ENCODE measurements at regions not wholly inside any gene's neighbourhood (a gene's known extent, or its start where the extent isn't known, plus 50 kb on each side); places are given as distances from the start of the nearest gene placed in this dataset.

GRCh38 chr13:74329962-74330361 is 195.8 kb upstream of the KLF12 start:
- Histone ChIP-seq H3K4me1 (no peaks in the 10 kb centered on the region), H3K27me3 (no peaks in the 10 kb centered on the region), H3K36me3 (no peaks in the 10 kb centered on the region), H3K27ac (no peak overlapping the region), H3K9me3 (no peaks in the 10 kb centered on the region), H3K4me3 (replicated peaks in 1 of 3) (no peak overlapping the region)
- no peak for DNase-seq
- intact Hi-C loops (cut with DNase I): no loop called here
- no peak for TF ChIP-seq CTCF (IDR thresholded peaks at IDR 0.05)
- no peak for TF ChIP-seq POLR2A (IDR thresholded peaks at IDR 0.05)
- 78 to 79% methylated on average over 4 of the region's 4 CpGs for WGBS, 2 donors

GRCh38 chr13:74325106-74325505 is 190.9 kb upstream of the KLF12 start:
- intact Hi-C loops (cut with DNase I): no loop called here
- no peak overlapping the region for H3K4me3 ChIP-seq (replicated peaks in 1 of 3)

GRCh38 chr13:74324338-74324737 is 190.1 kb upstream of the KLF12 start:
- H3K27me3 ChIP-seq: no peaks in the 10 kb centered on the region
- H3K27ac ChIP-seq: no peak overlapping the region
- intact Hi-C loops (cut with DNase I): no loop called here
- DNase-seq: no peak
- no peaks in the 10 kb centered on the region for H3K4me1 ChIP-seq
- 63 to 80% methylated on average over 1 of the region's 1 CpG for WGBS, 2 donors
- no peak overlapping the region for H3K4me3 ChIP-seq (replicated peaks in 1 of 3)
- H3K36me3 ChIP-seq: no peaks in the 10 kb centered on the region
- no peaks in the 10 kb centered on the region for H3K9me3 ChIP-seq
- no peak for TF ChIP-seq POLR2A (IDR thresholded peaks at IDR 0.05)
- TF ChIP-seq CTCF (IDR thresholded peaks at IDR 0.05): no peak

More at GRCh38 chr13:74325106-74325505, 190.9 kb upstream of the KLF12 start:
- 13 to 22% methylated on average over 3 of the region's 3 CpGs for WGBS, 2 donors
- TF ChIP-seq POLR2A (IDR thresholded peaks at IDR 0.05) (no peak), CTCF (IDR thresholded peaks at IDR 0.05) (no peak)
- Histone ChIP-seq H3K4me1 (no peaks in the 10 kb centered on the region), H3K27me3 (no peaks in the 10 kb centered on the region), H3K9me3 (no peaks in the 10 kb centered on the region), H3K27ac (no peak overlapping the region), H3K36me3 (no peaks in the 10 kb centered on the region)
- peak; percentile 24 to 25 for DNase-seq

GRCh38 chr13:74322562-74322961 is 188.4 kb upstream of the KLF12 start:
- H3K27me3 ChIP-seq: no peaks in the 10 kb centered on the region
- H3K36me3 ChIP-seq: no peaks in the 10 kb centered on the region
- no peak overlapping the region for H3K27ac ChIP-seq
- H3K4me3 ChIP-seq (replicated peaks in 1 of 3): no peak overlapping the region
- H3K9me3 ChIP-seq: no peaks in the 10 kb centered on the region
- no peaks in the 10 kb centered on the region for H3K4me1 ChIP-seq
- no peak for DNase-seq
- 94 to 97% methylated on average over 2 of the region's 2 CpGs for WGBS, 2 donors
- intact Hi-C loops (cut with DNase I): no loop called here
- no peak for TF ChIP-seq POLR2A (IDR thresholded peaks at IDR 0.05)
- TF ChIP-seq CTCF (IDR thresholded peaks at IDR 0.05): no peak

GRCh38 chr13:74320282-74320681 is 186.1 kb upstream of the KLF12 start:
- TF ChIP-seq CTCF (IDR thresholded peaks at IDR 0.05): no peak
- no peak for TF ChIP-seq POLR2A (IDR thresholded peaks at IDR 0.05)
- no peak for DNase-seq
- WGBS, 2 donors: 62 to 67% methylated on average over 2 of the region's 2 CpGs
- Histone ChIP-seq H3K4me3 (replicated peaks in 1 of 3) (no peak overlapping the region), H3K27me3 (no peaks in the 10 kb centered on the region), H3K9me3 (no peaks in the 10 kb centered on the region), H3K4me1 (no peaks in the 10 kb centered on the region), H3K27ac (no peak overlapping the region), H3K36me3 (no peaks in the 10 kb centered on the region)
- intact Hi-C loops (cut with DNase I): no loop called here
